GM12892 (cell line): ENCODE measurements at regions not wholly inside any gene's neighbourhood (a gene's known extent, or its start where the extent isn't known, plus 50 kb on each side); places are given as distances from the start of the nearest gene placed in this dataset.

Experiments
- POLR2A ChIP-seq: IDR thresholded peaks from 2 replicates; pipeline ENCODE4 v1.6.1; 2011; ENCODE audit warnings: low read depth, low read length, control low read depth
- POLR2AphosphoS5 ChIP-seq: IDR thresholded peaks from 2 replicates; pipeline ENCODE4 v1.6.1; 2011; ENCODE audit warnings: low read depth, low read length, control low read depth

GRCh38 chr10:81116990-81117389, 579.3 kb downstream of the SH2D4B start:
- TF ChIP-seq POLR2A (no peak), POLR2AphosphoS5 (no peak)
